ENCODE measurements at regions not wholly inside any gene's neighbourhood (a gene's known extent, or its start where the extent isn't known, plus 50 kb on each side); places are given as distances from the start of the nearest gene placed in this dataset.

DNA sequence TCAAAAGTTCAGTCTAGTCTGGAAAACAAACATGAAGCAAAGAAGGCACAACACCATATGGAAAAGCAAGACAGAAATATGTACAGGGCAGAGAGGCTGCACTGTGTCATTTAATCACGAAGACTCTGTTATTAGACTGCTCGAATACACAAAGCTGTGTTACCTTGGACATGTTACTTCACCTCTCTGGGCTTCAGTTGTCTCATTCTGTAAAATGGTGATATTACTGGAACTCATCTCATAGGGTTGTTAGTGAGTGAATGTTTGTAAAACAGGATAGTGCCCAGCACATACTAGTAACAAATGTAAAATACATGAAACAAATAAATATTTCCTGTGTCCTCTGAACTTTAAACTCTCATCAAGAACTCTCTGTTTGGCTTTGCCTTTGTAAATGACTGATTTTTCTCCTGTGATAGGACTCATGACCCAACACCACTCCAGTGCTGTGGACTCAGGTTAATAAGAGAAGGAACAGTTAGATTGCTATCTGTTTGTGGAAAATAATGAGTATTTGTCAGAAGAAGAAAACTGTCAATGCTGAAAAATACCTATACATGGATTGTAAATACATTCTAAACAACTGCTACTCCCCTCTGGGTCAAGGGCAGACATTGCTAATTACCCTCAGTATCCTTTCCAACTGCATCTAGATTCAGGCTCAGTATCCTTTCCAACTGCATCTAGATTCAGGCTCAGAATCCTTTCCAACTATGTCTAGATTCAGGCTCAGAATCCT, 62.3 kb downstream of the ZIC5 start (continued):
- TF ChIP-seq, protein P1, sequence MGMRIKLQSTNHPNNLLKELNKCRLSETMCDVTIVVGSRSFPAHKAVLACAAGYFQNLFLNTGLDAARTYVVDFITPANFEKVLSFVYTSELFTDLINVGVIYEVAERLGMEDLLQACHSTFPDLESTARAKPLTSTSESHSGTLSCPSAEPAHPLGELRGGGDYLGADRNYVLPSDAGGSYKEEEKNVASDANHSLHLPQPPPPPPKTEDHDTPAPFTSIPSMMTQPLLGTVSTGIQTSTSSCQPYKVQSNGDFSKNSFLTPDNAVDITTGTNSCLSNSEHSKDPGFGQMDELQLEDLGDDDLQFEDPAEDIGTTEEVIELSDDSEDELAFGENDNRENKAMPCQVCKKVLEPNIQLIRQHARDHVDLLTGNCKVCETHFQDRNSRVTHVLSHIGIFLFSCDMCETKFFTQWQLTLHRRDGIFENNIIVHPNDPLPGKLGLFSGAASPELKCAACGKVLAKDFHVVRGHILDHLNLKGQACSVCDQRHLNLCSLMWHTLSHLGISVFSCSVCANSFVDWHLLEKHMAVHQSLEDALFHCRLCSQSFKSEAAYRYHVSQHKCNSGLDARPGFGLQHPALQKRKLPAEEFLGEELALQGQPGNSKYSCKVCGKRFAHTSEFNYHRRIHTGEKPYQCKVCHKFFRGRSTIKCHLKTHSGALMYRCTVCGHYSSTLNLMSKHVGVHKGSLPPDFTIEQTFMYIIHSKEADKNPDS (CRISPR knock-in tag; IDR thresholded peaks at IDR 0.05): 0 out of 2 replicates have a peak, but pooled peaks have one; percentile 60
- TF ChIP-seq SIX4 (CRISPR knock-in tag; IDR thresholded peaks at IDR 0.05) (no peak), SP1 (IDR thresholded peaks at IDR 0.05) (no peak), SP1 (CRISPR knock-in tag; IDR thresholded peaks at IDR 0.05) (no peak), ATF1 (CRISPR knock-in tag; IDR thresholded peaks at IDR 0.05) (no peak), ZNF160 (CRISPR knock-in tag; IDR thresholded peaks at IDR 0.05) (no peak), ZBTB40 (IDR thresholded peaks at IDR 0.05) (no peak), ZBTB40 (CRISPR knock-in tag; IDR thresholded peaks at IDR 0.05) (no peak), PRDM4 (CRISPR knock-in tag; IDR thresholded peaks at IDR 0.05; ENCODE audit: borderline replicate concordance) (no peak), HOXA7 (CRISPR knock-in tag; IDR thresholded peaks at IDR 0.05) (no peak), RAD21 (CRISPR knock-in tag; IDR thresholded peaks at IDR 0.05) (no peak), ZMYM4 (CRISPR knock-in tag; IDR thresholded peaks at IDR 0.05) (no peak), ZNF740 (CRISPR knock-in tag; IDR thresholded peaks at IDR 0.05) (no peak), GFI1 (CRISPR knock-in tag; IDR thresholded peaks at IDR 0.05; ENCODE audit: borderline replicate concordance) (no peak), FOSL1 (CRISPR knock-in tag; IDR thresholded peaks at IDR 0.05; ENCODE audit: borderline replicate concordance) (no peak), TCF7 (IDR thresholded peaks at IDR 0.05; ENCODE audit: low read depth) (no peak; the same call in 1 of the 2 replicates), IRX3 (CRISPR knock-in tag; IDR thresholded peaks at IDR 0.05; ENCODE audit: borderline replicate concordance, low read depth) (no peak)
